MM.1S (cell line): ENCODE measurements at regions not wholly inside any gene's neighbourhood (a gene's known extent, or its start where the extent isn't known, plus 50 kb on each side); places are given as distances from the start of the nearest gene placed in this dataset.

Source experiments
- DNase-seq: peaks from one replicate; pipeline ENCODE4 v3.0.0-alpha.2; 2015
- H2AFZ ChIP-seq: fragments of 300-600 bp; sonication (generic); 2 replicates; pipeline ENCODE4 v1.6.0; 2016; ENCODE audit warnings: antibody characterized with exemption, low read length
- H3F3A ChIP-seq: fragments of 300-600 bp; sonication (generic); 2 replicates; pipeline ENCODE4 v1.6.1; 2016; ENCODE audit warnings: mild to moderate bottlenecking, antibody characterized with exemption, low read length, moderate library complexity, mixed read lengths; ENCODE audit not compliant: insufficient read depth
- H3K27ac ChIP-seq: fragments of 300-600 bp; sonication (generic); 2 replicates; pipeline ENCODE4 v1.5.1; 2016; ENCODE audit warnings: mild to moderate bottlenecking, low read length
- H3K27me3 ChIP-seq: fragments of 300-600 bp; sonication (generic); replicated peaks from 2 replicates; pipeline ENCODE4 v1.6.0; 2016; ENCODE audit warnings: low read length; ENCODE audit not compliant: insufficient read depth
- H3K36me3 ChIP-seq: fragments of 300-600 bp; sonication (generic); replicated peaks from 2 replicates; pipeline ENCODE4 v1.6.1; 2016; ENCODE audit warnings: mild to moderate bottlenecking, low read length, mixed read lengths; ENCODE audit not compliant: insufficient read depth
- H3K4me1 ChIP-seq: fragments of 300-600 bp; sonication (generic); 2 replicates; pipeline ENCODE4 v1.6.1; 2016; ENCODE audit warnings: low read length, mixed read lengths
- H3K4me2 ChIP-seq: fragments of 300-600 bp; sonication (generic); 2 replicates; pipeline ENCODE4 v1.6.0; 2016; ENCODE audit warnings: low read depth, low read length
- H3K4me3 ChIP-seq: fragments of 300-600 bp; sonication (generic); 2 replicates; pipeline ENCODE4 v1.5.1; 2016; ENCODE audit warnings: low read length, mixed read lengths
- H3K79me2 ChIP-seq: fragments of 300-600 bp; sonication (generic); 2 replicates; pipeline ENCODE4 v1.6.1; 2016; ENCODE audit warnings: mixed run types, low read length, mixed read lengths
- H3K9ac ChIP-seq: fragments of 300-600 bp; sonication (generic); 2 replicates; pipeline ENCODE4 v1.6.1; 2016; ENCODE audit warnings: low read length, mixed read lengths
- H3K9me2 ChIP-seq: fragments of 300-600 bp; sonication (generic); replicated peaks from 2 replicates; pipeline ENCODE4 v1.6.1; 2016; ENCODE audit warnings: mild to moderate bottlenecking, low read length, mixed read lengths; ENCODE audit not compliant: insufficient read depth
- H3K9me3 ChIP-seq: fragments of 300-600 bp; sonication (generic); replicated peaks from 2 replicates; pipeline ENCODE4 v1.6.1; 2016; ENCODE audit warnings: mild to moderate bottlenecking, low read length, mixed read lengths; ENCODE audit not compliant: insufficient read depth
- H4K20me1 ChIP-seq: fragments of 300-600 bp; sonication (generic); 2 replicates; pipeline ENCODE4 v1.6.1; 2016; ENCODE audit warnings: mild to moderate bottlenecking, low read length, moderate library complexity, mixed read lengths; ENCODE audit not compliant: insufficient read depth
- CTCF ChIP-seq: fragments of 300-600 bp; sonication (generic); IDR thresholded peaks from 2 replicates; pipeline ENCODE4 v1.5.1; 2016; ENCODE audit warnings: antibody characterized with exemption, low read length, mixed read lengths
- EZH2 ChIP-seq: fragments of 300-600 bp; sonication (generic); optimal IDR thresholded peaks from 2 replicates; pipeline ENCODE3; 2017; ENCODE audit warnings: low read depth, mild to moderate bottlenecking, antibody characterized with exemption, low read length, mixed read lengths
- EZH2phosphoT487 ChIP-seq: fragments of 300-600 bp; sonication (generic); IDR thresholded peaks from 2 replicates; pipeline ENCODE4 v1.6.1; 2018; ENCODE audit warnings: antibody characterized with exemption, low read length

GRCh38 chr3:40660554-40660953, 135.8 kb downstream of the ZNF621 start:
- Histone ChIP-seq H3K9me2 (no peaks in the 10 kb centered on the region), H3K4me3 (no peak overlapping the region)

GRCh38 chr3:40661284-40661683, 136.5 kb downstream of the ZNF621 start:
- TF ChIP-seq EZH2: no peak
- TF ChIP-seq EZH2phosphoT487: no peak
- TF ChIP-seq CTCF: no peak
- no peaks in the 10 kb centered on the region for H3K9me3 ChIP-seq
- H3K4me2 ChIP-seq: no peak overlapping the region
- no peak overlapping the region for H3K9ac ChIP-seq
- no peaks in the 10 kb centered on the region for H4K20me1 ChIP-seq
- H3K27me3 ChIP-seq: no peaks in the 10 kb centered on the region
- no peaks in the 10 kb centered on the region for H3K4me1 ChIP-seq
- no peaks in the 10 kb centered on the region for H3K9me2 ChIP-seq
- no peaks in the 10 kb centered on the region for H3K36me3 ChIP-seq
- no peaks in the 10 kb centered on the region for H3F3A ChIP-seq
- DNase-seq: no peak
- no peak overlapping the region for H3K4me3 ChIP-seq
- H3K27ac ChIP-seq: no peak overlapping the region
- H2AFZ ChIP-seq: no peak overlapping the region
- H3K79me2 ChIP-seq: no peaks in the 10 kb centered on the region

More at GRCh38 chr3:40660554-40660953, 135.8 kb downstream of the ZNF621 start:
- H3K9ac ChIP-seq: no peak overlapping the region
- no peaks in the 10 kb centered on the region for H3K4me1 ChIP-seq
- H3K4me2 ChIP-seq: no peak overlapping the region
- TF ChIP-seq EZH2phosphoT487: no peak
- no peak for TF ChIP-seq EZH2
- no peak for TF ChIP-seq CTCF
- no peaks in the 10 kb centered on the region for H4K20me1 ChIP-seq
- no peak overlapping the region for H2AFZ ChIP-seq
- H3K9me3 ChIP-seq: no peaks in the 10 kb centered on the region
- no peaks in the 10 kb centered on the region for H3K27me3 ChIP-seq
- H3K36me3 ChIP-seq: no peaks in the 10 kb centered on the region
- no peaks in the 10 kb centered on the region for H3K79me2 ChIP-seq
- H3F3A ChIP-seq: no peaks in the 10 kb centered on the region
- no peak for DNase-seq
- no peak overlapping the region for H3K27ac ChIP-seq

GRCh38 chr3:40663280-40663679, 138.5 kb downstream of the ZNF621 start:
- Histone ChIP-seq H3K27ac (no peak overlapping the region), H3K9ac (no peak overlapping the region), H3K4me1 (no peaks in the 10 kb centered on the region), H3K4me3 (no peak overlapping the region), H3F3A (no peaks in the 10 kb centered on the region), H3K36me3 (no peaks in the 10 kb centered on the region), H3K9me3 (no peaks in the 10 kb centered on the region), H3K4me2 (no peak overlapping the region), H3K27me3 (no peaks in the 10 kb centered on the region), H4K20me1 (no peaks in the 10 kb centered on the region), H3K9me2 (no peaks in the 10 kb centered on the region), H3K79me2 (no peaks in the 10 kb centered on the region), H2AFZ (no peak overlapping the region)
- no peak for TF ChIP-seq EZH2
- TF ChIP-seq EZH2phosphoT487: no peak
- TF ChIP-seq CTCF: no peak
- no peak for DNase-seq
